Brain microvascular endothelial cell (primary cell): ENCODE measurements at regions not wholly inside any gene's neighbourhood (a gene's known extent, or its start where the extent isn't known, plus 50 kb on each side); places are given as distances from the start of the nearest gene placed in this dataset.
"Not testable (repeated sequence)": the region's sequence is repeated elsewhere in the genome, so short reads cannot be mapped to it uniquely, and the experiment has no call there.

Experiments used
- DNase-seq: peaks from one replicate; pipeline ENCODE4 v3.0.0-alpha.2; 2020
- H3K27ac ChIP-seq: fragments of 250-450 bp; sonication (Bioruptor Pico); 2 replicates; pipeline ENCODE4 v1.5.1; 2020; ENCODE audit warnings: mild to moderate bottlenecking, moderate library complexity
- H3K27me3 ChIP-seq: fragments of 250-450 bp; sonication (Bioruptor Pico); replicated peaks from 2 replicates; pipeline ENCODE4 v1.5.1; 2020; ENCODE audit warnings: mild to moderate bottlenecking
- H3K36me3 ChIP-seq: fragments of 250-450 bp; sonication (Bioruptor Pico); replicated peaks from 2 replicates; pipeline ENCODE4 v1.5.1; 2020; ENCODE audit warnings: mild to moderate bottlenecking
- H3K4me3 ChIP-seq: 2 replicates; pipeline ENCODE4 v1.5.1; 2011; ENCODE audit warnings: low read depth, mild to moderate bottlenecking, control low read depth, low read length, moderate library complexity
- in situ Hi-C: cut with HindIII; loops from 2 replicates; pipeline ENCODE4 v1.10.0; 2017; ENCODE audit warnings: low sequenced_read_pairs, low pct_ligation_motif_present
- TF ChIP-seq, protein P1 (sequence below): IDR thresholded peaks from 2 replicates; pipeline ENCODE4 v1.5.1; 2011; ENCODE audit warnings: low read depth, mild to moderate bottlenecking, moderate library complexity, low read length, control low read depth, inconsistent platforms; ENCODE audit errors: missing control alignments

DNA sequence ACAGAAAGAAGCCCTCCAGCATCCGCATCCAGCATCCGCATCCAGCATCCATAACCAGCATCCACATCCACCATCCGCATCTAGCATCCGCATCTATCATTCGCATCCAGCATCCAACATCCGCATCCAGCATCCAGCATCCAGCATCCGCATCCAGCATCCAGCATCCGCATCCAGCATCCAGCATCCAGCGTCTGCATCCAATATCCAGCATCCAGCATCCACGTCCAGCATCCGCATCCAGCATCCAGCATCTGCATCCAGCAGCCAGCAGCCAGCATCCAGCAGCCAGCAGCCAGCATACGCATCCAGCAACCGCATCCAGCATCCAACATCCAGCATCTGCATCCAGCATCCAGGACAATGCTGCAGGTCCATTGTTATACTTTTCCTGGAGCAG, 671.0 kb upstream of the C16orf82 start:
- no peak overlapping the region for H3K4me3 ChIP-seq

DNA sequence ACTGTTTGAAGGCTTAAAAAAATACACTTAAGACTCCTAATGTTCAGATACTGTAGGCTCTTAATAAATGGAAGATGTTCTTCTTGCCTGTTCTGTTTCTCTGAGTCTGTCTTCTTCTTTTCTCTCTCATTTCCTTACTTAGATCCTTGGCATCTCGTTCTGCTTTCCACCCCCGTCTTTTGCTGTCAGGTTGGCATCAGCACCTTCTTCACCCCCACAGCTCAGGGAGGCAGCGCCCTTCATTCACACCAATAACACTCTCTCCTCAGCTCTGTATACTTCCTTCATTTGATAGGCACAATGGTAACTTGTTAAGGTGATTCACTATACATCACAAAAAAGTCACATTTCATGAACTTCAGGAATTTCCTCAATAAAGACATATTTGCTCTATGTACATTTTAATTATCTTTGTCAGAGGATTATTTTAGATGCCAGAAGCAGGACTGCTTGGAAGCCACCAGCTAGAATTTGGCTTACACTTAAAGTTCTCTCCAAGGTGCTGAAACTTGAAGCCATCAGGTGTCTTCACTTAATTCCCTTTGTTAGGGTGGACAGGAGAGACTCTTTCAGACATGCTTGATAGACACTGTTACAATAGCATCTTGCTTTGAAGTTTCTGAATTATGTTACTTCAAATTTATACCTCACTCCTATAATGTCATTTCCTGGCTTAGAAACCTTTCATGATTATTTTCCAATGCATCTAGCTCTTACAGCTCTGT, 670.1 kb upstream of the C16orf82 start:
- Histone ChIP-seq H3K27ac (no peak overlapping the region), H3K4me3 (no peak overlapping the region), H3K36me3 (no peaks in the 10 kb centered on the region), H3K27me3 (no peaks in the 10 kb centered on the region)
- TF ChIP-seq, protein P1, sequence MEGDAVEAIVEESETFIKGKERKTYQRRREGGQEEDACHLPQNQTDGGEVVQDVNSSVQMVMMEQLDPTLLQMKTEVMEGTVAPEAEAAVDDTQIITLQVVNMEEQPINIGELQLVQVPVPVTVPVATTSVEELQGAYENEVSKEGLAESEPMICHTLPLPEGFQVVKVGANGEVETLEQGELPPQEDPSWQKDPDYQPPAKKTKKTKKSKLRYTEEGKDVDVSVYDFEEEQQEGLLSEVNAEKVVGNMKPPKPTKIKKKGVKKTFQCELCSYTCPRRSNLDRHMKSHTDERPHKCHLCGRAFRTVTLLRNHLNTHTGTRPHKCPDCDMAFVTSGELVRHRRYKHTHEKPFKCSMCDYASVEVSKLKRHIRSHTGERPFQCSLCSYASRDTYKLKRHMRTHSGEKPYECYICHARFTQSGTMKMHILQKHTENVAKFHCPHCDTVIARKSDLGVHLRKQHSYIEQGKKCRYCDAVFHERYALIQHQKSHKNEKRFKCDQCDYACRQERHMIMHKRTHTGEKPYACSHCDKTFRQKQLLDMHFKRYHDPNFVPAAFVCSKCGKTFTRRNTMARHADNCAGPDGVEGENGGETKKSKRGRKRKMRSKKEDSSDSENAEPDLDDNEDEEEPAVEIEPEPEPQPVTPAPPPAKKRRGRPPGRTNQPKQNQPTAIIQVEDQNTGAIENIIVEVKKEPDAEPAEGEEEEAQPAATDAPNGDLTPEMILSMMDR: no peak
- no peak for DNase-seq
- in situ Hi-C loops: no loop called here

More for the DNA sequence above, 671.0 kb upstream of the C16orf82 start:
- in situ Hi-C loops: no loop called here
- H3K27me3 ChIP-seq: no peaks in the 10 kb centered on the region
- DNase-seq: no peak
- no peak overlapping the region for H3K27ac ChIP-seq
- TF ChIP-seq, protein P1: no peak
- no peaks in the 10 kb centered on the region for H3K36me3 ChIP-seq

DNA sequence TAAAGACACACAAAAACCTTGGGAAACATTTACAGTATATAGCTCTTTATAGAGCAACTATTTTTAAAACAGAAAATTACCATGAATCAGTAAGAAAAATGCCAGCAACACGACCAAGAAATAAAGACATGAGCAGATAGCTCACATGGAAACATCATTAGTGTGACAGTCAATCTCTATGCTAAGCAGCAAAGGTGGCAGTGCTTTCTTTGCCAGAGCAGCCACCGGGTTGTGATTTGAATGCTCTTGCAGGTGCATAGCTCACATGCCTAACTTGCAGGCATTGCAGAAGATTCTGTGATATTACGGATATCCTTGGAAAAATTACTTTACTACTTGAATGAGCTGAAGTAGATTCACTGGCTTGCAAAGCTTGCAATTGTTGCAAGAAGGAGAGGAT, 652.9 kb upstream of the C16orf82 start:
- Histone ChIP-seq H3K36me3 (no peaks in the 10 kb centered on the region), H3K27ac (no peak overlapping the region), H3K27me3 (no peaks in the 10 kb centered on the region), H3K4me3 (no peak overlapping the region)
- TF ChIP-seq, protein P1: no peak
- no peak for DNase-seq
- in situ Hi-C loops: no loop called here

DNA sequence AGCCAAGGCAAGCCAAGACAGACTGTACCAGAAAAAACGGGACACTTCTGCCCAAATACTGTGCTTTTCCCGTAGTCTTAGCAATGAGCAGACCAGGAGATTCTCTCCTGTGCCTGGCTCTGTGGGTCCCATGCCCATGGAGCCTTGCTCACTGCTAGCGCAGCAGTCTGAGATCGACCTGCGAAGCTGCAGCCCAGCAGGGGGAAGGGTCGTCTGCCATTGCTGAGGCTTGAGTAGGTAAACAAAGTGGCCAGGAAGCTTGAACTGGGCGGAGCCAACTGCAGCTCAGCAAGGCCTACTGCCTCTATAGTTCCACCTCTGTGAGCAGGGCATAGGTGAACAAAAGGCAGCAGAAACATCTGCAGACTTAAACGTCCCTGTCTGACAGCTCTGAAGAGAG, 647.3 kb upstream of the C16orf82 start:
- H3K4me3 ChIP-seq, DNase-seq, H3K27me3 ChIP-seq, H3K36me3 ChIP-seq, H3K27ac ChIP-seq, in situ Hi-C loops: not testable (repeated sequence)

DNA sequence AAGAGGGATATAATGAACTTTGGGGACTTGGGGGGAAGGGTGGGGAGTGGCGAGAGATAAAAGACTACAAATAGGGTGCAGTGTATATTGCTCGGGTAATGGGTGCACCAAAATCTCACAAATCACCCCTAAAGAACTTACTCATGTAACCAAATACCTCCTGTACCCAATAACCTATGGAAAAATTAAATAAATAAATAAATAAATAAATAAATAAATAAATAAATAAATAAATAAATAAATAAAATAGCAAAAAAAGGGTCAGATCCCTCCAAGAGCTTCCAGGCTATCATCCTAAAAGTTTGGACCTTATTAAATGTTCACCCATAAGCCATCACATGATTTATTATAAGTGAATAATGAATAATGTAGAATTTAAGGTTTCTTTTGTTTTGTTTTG, 636.1 kb upstream of the C16orf82 start:
- H3K36me3 ChIP-seq: no peaks in the 10 kb centered on the region
- H3K27ac ChIP-seq: no peak overlapping the region
- no peaks in the 10 kb centered on the region for H3K27me3 ChIP-seq
- H3K4me3 ChIP-seq: no peak overlapping the region
- DNase-seq: no peak
- in situ Hi-C loops: no loop called here
- TF ChIP-seq, protein P1: no peak

DNA sequence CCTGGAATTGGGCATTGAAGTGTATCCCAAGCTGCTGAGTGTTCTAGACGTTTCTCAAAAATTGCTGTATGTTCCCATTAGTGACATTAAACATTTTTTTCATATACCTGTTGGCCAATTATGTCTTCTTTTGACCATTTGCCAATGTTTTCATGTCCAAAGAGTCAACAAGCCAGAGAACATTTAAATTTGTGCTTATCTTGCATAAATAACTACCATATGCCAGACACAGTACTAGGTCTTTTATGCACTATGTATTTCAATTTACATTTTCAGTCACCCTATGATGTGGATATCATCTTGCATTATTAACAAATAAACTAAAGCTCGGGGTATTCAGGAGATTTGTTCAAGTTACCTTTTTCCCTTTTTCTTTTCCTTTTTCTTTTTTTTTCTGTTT, 632.9 kb upstream of the C16orf82 start:
- no peak overlapping the region for H3K4me3 ChIP-seq
- no peak for DNase-seq
- no peaks in the 10 kb centered on the region for H3K27me3 ChIP-seq
- no peak overlapping the region for H3K27ac ChIP-seq
- in situ Hi-C loops: no loop called here
- no peaks in the 10 kb centered on the region for H3K36me3 ChIP-seq
- TF ChIP-seq, protein P1: no peak
